Middle frontal gyrus (tissue), 1 donor: ENCODE measurements at regions not wholly inside any gene's neighbourhood (a gene's known extent, or its start where the extent isn't known, plus 50 kb on each side); places are given as distances from the start of the nearest gene placed in this dataset.

Experiments used
- DNase-seq: peaks from one replicate; pipeline ENCODE4 v3.0.0-alpha.2; 2015; ENCODE audit warnings: low spot score; ENCODE audit errors: extremely low spot score

- DNase-seq, result no peak
Observed at GRCh38 chr6:100268326-100268725, 196.4 kb downstream of the SIM1 start.

GRCh38 chr6:100267721-100268123 lies 197.0 kb downstream of the SIM1 start:
- DNase-seq, result no peak

GRCh38 chr6:100266494-100267401 lies 198.0 kb downstream of the SIM1 start:
- no peak for DNase-seq

GRCh38 chr6:100262086-100262485 lies 202.6 kb downstream of the SIM1 start:
- DNase-seq, result no peak

- DNase-seq, result no peak
Observed at GRCh38 chr6:100261486-100261885, 203.2 kb downstream of the SIM1 start.

GRCh38 chr6:100260584-100260983 lies 204.1 kb downstream of the SIM1 start:
- DNase-seq, result no peak

GRCh38 chr6:100259865-100260264 lies 204.9 kb downstream of the SIM1 start:
- no peak for DNase-seq

GRCh38 chr6:100258752-100259151 lies 206.0 kb downstream of the SIM1 start:
- DNase-seq, result no peak

- DNase-seq, result no peak
Observed at GRCh38 chr6:100257793-100258395, 206.8 kb downstream of the SIM1 start.

- DNase-seq, result no peak
Observed at GRCh38 chr6:100255701-100256100, 209.0 kb downstream of the SIM1 start.

- DNase-seq, result no peak
Observed at GRCh38 chr6:100247123-100247522, 217.6 kb downstream of the SIM1 start.

GRCh38 chr6:100246206-100246605 lies 218.5 kb downstream of the SIM1 start:
- no peak for DNase-seq

- no peak for DNase-seq
Observed at GRCh38 chr6:100240798-100241197, 223.9 kb downstream of the SIM1 start.

GRCh38 chr6:100237821-100238220 lies 226.9 kb downstream of the SIM1 start:
- DNase-seq, result no peak

GRCh38 chr6:100236389-100236788 lies 228.3 kb downstream of the SIM1 start:
- DNase-seq, result no peak

GRCh38 chr6:100235631-100236030 lies 229.1 kb downstream of the SIM1 start:
- DNase-seq, result no peak

GRCh38 chr6:100234625-100235024 lies 230.1 kb downstream of the SIM1 start:
- no peak for DNase-seq

GRCh38 chr6:100232781-100233573 lies 231.7 kb downstream of the SIM1 start:
- DNase-seq, result no peak

- no peak for DNase-seq
Observed at GRCh38 chr6:100230953-100231316, 233.8 kb downstream of the SIM1 start.

- no peak for DNase-seq
Observed at GRCh38 chr6:100230115-100230952, 234.4 kb downstream of the SIM1 start.

- no peak for DNase-seq
Observed at GRCh38 chr6:100229512-100229911, 235.2 kb downstream of the SIM1 start.
